Testis (tissue), 2 donors: ENCODE measurements at regions not wholly inside any gene's neighbourhood (a gene's known extent, or its start where the extent isn't known, plus 50 kb on each side); places are given as distances from the start of the nearest gene placed in this dataset.

ENCODE experiments used
- POLR2A ChIP-seq: fragments of 450-650 bp; IDR thresholded peaks from one replicate; pipeline ENCODE4 v1.6.1; 2017; ENCODE audit warnings: antibody characterized with exemption, mild to moderate bottlenecking, moderate library complexity
- TF ChIP-seq, protein P1 (sequence below), 3 experiments: fragments of 450-650 bp in 2 of 3; fragments of 200-600 bp in 1 of 3; sonication (generic) in 1 of 3; IDR thresholded peaks; one replicate each; pipeline ENCODE4 v1.5.1; 2016 to 2019; ENCODE audit warnings: antibody characterized with exemption in 3 of 3, mild to moderate bottlenecking in 2 of 3, moderate library complexity in 1 of 3

DNA sequence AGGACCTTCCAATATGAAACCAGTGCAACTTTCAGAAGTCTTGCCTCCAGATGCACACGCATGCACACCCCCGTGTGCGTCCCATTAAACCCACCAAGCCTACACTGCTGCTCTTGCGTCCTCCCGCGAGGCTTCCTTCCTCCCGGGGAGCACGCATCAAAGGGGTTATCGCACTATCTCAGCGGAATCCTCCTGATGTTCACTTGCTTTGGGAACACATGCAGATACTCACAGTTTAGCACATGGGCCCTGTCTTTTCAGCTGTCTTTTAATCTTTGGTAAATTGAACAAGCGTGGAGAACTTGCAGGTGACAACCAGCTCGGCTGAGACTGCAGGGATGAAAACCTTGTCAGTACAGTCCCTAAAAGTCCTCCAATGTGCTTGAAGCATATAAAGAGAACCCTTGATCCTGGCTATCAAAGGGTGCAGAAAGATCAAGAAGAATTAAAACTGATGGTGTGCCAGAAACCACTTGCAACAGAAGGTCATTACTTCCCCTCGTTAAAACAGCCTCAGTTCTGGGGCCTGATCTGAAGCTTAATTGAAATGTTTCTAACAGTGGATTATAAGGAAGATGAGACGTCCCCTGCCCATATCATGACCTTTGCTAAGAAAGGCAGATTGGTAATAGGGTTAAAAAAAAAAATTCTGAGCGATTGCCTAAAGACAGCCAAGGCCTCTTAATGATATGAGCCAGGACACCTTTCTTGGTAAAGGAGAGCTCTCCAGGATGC lies 149.4 kb upstream of the LMO4 start:
- TF ChIP-seq, protein P1, sequence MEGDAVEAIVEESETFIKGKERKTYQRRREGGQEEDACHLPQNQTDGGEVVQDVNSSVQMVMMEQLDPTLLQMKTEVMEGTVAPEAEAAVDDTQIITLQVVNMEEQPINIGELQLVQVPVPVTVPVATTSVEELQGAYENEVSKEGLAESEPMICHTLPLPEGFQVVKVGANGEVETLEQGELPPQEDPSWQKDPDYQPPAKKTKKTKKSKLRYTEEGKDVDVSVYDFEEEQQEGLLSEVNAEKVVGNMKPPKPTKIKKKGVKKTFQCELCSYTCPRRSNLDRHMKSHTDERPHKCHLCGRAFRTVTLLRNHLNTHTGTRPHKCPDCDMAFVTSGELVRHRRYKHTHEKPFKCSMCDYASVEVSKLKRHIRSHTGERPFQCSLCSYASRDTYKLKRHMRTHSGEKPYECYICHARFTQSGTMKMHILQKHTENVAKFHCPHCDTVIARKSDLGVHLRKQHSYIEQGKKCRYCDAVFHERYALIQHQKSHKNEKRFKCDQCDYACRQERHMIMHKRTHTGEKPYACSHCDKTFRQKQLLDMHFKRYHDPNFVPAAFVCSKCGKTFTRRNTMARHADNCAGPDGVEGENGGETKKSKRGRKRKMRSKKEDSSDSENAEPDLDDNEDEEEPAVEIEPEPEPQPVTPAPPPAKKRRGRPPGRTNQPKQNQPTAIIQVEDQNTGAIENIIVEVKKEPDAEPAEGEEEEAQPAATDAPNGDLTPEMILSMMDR (IDR thresholded peaks at IDR 0.05), result no peak
- no peak for TF ChIP-seq POLR2A
